ENCODE measurements at regions not wholly inside any gene's neighbourhood (a gene's known extent, or its start where the extent isn't known, plus 50 kb on each side); places are given as distances from the start of the nearest gene placed in this dataset.

GRCh38 chr4:138078751-138079520 lies 163.2 kb downstream of the SLC7A11 start:
- Mint-ChIP-seq H3K4me3 (ENCODE audit: unreplicated experiment) (no peak overlapping the region), H3K27me3 (ENCODE audit: low read depth) (no peaks in the 10 kb centered on the region), H3K27ac (ENCODE audit: unreplicated experiment) (no peak overlapping the region), H3K36me3 (ENCODE audit: low read depth) (no peaks in the 10 kb centered on the region), H3K9me3 (ENCODE audit: low read depth) (peaks cover 2% of the 10 kb centered on the region), H3K4me1 (ENCODE audit: low read depth) (peaks cover 7% of the 10 kb centered on the region)
- no peak for DNase-seq (ENCODE audit: low spot score)
- no peak for TF ChIP-seq CTCF (IDR thresholded peaks at IDR 0.05)

- no peak overlapping the region for H3K27ac Mint-ChIP-seq (ENCODE audit: unreplicated experiment)
- peaks cover 7% of the 10 kb centered on the region for H3K4me1 Mint-ChIP-seq (ENCODE audit: low read depth)
- H3K27me3 Mint-ChIP-seq (ENCODE audit: low read depth), result no peaks in the 10 kb centered on the region
- no peak for TF ChIP-seq CTCF (IDR thresholded peaks at IDR 0.05)
- peaks cover 2% of the 10 kb centered on the region for H3K9me3 Mint-ChIP-seq (ENCODE audit: low read depth)
- no peak overlapping the region for H3K4me3 Mint-ChIP-seq (ENCODE audit: unreplicated experiment)
- DNase-seq (ENCODE audit: low spot score), result no peak
- no peaks in the 10 kb centered on the region for H3K36me3 Mint-ChIP-seq (ENCODE audit: low read depth)
Measured at GRCh38 chr4:138078253-138078652, 163.9 kb downstream of the SLC7A11 start.

- H3K27ac Mint-ChIP-seq (ENCODE audit: unreplicated experiment), result no peak overlapping the region
Measured at GRCh38 chr4:138076561-138076960, 165.6 kb downstream of the SLC7A11 start.

GRCh38 chr4:138070816-138071215 lies 171.3 kb downstream of the SLC7A11 start:
- Mint-ChIP-seq H3K4me1 (ENCODE audit: low read depth) (no peaks in the 10 kb centered on the region), H3K4me3 (ENCODE audit: unreplicated experiment) (no peak overlapping the region), H3K27ac (ENCODE audit: unreplicated experiment) (no peak overlapping the region)

More at GRCh38 chr4:138076561-138076960, 165.6 kb downstream of the SLC7A11 start:
- Mint-ChIP-seq H3K9me3 (ENCODE audit: low read depth) (peaks cover 2% of the 10 kb centered on the region), H3K27me3 (ENCODE audit: low read depth) (no peaks in the 10 kb centered on the region), H3K4me1 (ENCODE audit: low read depth) (peaks cover 7% of the 10 kb centered on the region), H3K4me3 (ENCODE audit: unreplicated experiment) (no peak overlapping the region), H3K36me3 (ENCODE audit: low read depth) (no peaks in the 10 kb centered on the region)
- DNase-seq (ENCODE audit: low spot score), result no peak
- TF ChIP-seq CTCF (IDR thresholded peaks at IDR 0.05), result no peak

GRCh38 chr4:138063581-138063980 lies 178.6 kb downstream of the SLC7A11 start:
- Mint-ChIP-seq H3K4me3 (ENCODE audit: unreplicated experiment) (no peak overlapping the region), H3K36me3 (ENCODE audit: low read depth) (no peaks in the 10 kb centered on the region), H3K9me3 (ENCODE audit: low read depth) (peaks cover 7% of the 10 kb centered on the region), H3K4me1 (ENCODE audit: low read depth) (peaks cover 6% of the 10 kb centered on the region), H3K27ac (ENCODE audit: unreplicated experiment) (no peak overlapping the region), H3K27me3 (ENCODE audit: low read depth) (no peaks in the 10 kb centered on the region)
- no peak for DNase-seq (ENCODE audit: low spot score)
- TF ChIP-seq CTCF (IDR thresholded peaks at IDR 0.05), result no peak

More at GRCh38 chr4:138070816-138071215, 171.3 kb downstream of the SLC7A11 start:
- TF ChIP-seq CTCF (IDR thresholded peaks at IDR 0.05), result no peak
- no peaks in the 10 kb centered on the region for H3K36me3 Mint-ChIP-seq (ENCODE audit: low read depth)
- no peaks in the 10 kb centered on the region for H3K27me3 Mint-ChIP-seq (ENCODE audit: low read depth)
- DNase-seq (ENCODE audit: low spot score), result no peak
- peaks cover 6% of the 10 kb centered on the region for H3K9me3 Mint-ChIP-seq (ENCODE audit: low read depth)

Measured in chondrocyte (in vitro differentiated cells).